Tibial nerve (tissue), 4 donors: ENCODE measurements at regions not wholly inside any gene's neighbourhood (a gene's known extent, or its start where the extent isn't known, plus 50 kb on each side); places are given as distances from the start of the nearest gene placed in this dataset.

Experiments used
- CTCF ChIP-seq, 5 experiments: fragments of 200-600 bp in 3 of 5; fragments of 450-650 bp in 2 of 5; sonication (generic) in 3 of 5; IDR thresholded peaks; one replicate each; pipeline ENCODE4 v1.5.1; 2016 to 2019; ENCODE audit warnings: antibody characterized with exemption in 5 of 5, mild to moderate bottlenecking in 3 of 5, moderate library complexity in 2 of 5
- EP300 ChIP-seq, 2 donors: sonication (generic); formaldehyde crosslinking; IDR thresholded peaks; one replicate each; pipeline ENCODE4 v1.6.1; 2017; ENCODE audit warnings: antibody characterized with exemption in 2 of 2, mild to moderate bottlenecking in 1 of 2
- POLR2A ChIP-seq, 2 donors: fragments of 450-650 bp; IDR thresholded peaks; one replicate each; pipeline ENCODE4 v1.6.1; 2017; ENCODE audit warnings: antibody characterized with exemption in 2 of 2, mild to moderate bottlenecking in 2 of 2, moderate library complexity in 2 of 2

GRCh38 chr3:102360183-102360860 lies 74.5 kb upstream of the ZPLD1 start:
- no peak for TF ChIP-seq CTCF (IDR thresholded peaks at IDR 0.05)
- TF ChIP-seq POLR2A (IDR thresholded peaks at IDR 0.05) = no peak
- TF ChIP-seq EP300 (IDR thresholded peaks at IDR 0.05) = no peak
